ENCODE measurements at regions not wholly inside any gene's neighbourhood (a gene's known extent, or its start where the extent isn't known, plus 50 kb on each side); places are given as distances from the start of the nearest gene placed in this dataset.

DNA sequence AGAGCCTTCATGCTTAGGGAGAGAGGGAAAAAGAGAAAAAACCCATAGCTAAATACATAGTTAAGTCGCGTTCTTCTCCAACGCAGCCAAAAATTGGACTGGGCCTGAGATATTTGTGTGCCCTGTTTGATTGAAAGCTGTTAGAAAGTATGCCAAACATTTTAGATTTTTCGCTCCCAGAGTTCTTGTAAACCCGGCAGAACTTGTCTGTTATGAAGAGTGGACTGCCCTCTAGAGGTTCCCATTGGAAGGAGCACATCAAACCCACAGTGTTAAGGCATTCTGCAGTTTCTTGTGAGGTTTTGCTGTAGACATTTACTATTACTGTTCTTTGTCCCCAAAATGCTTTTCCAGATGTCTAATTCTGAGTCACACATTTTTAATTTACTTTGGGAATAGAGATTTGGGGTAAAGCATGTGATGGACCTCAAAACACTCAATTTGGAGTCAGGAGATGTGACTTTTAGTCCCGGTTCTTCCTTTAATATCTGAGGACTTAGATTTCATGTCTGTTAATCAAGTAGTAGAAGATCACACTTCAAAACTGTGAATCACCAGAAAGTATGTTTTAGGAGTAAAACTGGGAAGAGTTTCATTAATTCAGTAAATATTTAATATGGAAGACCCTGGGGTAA, 96.6 kb downstream of the PCSK1 start:
- Histone ChIP-seq H3K27ac (no peak overlapping the region), H3K27me3 (no peaks in the 10 kb centered on the region), H3K4me1 (peaks cover 0 to 10% (median 0%) of the 10 kb centered on the region in 4 donors), H3K9me3 (no peaks in the 10 kb centered on the region), H3K36me3 (no peaks in the 10 kb centered on the region), H3K4me3 (no peak overlapping the region)
- peak in 2 of 3 donors; percentile 63 to 87 for DNase-seq
- no peak for TF ChIP-seq POLR2A (IDR thresholded peaks at IDR 0.05)
- TF ChIP-seq, protein P1, sequence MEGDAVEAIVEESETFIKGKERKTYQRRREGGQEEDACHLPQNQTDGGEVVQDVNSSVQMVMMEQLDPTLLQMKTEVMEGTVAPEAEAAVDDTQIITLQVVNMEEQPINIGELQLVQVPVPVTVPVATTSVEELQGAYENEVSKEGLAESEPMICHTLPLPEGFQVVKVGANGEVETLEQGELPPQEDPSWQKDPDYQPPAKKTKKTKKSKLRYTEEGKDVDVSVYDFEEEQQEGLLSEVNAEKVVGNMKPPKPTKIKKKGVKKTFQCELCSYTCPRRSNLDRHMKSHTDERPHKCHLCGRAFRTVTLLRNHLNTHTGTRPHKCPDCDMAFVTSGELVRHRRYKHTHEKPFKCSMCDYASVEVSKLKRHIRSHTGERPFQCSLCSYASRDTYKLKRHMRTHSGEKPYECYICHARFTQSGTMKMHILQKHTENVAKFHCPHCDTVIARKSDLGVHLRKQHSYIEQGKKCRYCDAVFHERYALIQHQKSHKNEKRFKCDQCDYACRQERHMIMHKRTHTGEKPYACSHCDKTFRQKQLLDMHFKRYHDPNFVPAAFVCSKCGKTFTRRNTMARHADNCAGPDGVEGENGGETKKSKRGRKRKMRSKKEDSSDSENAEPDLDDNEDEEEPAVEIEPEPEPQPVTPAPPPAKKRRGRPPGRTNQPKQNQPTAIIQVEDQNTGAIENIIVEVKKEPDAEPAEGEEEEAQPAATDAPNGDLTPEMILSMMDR (IDR thresholded peaks at IDR 0.05), result peak; percentile 54 to 94 (median 88)

DNA sequence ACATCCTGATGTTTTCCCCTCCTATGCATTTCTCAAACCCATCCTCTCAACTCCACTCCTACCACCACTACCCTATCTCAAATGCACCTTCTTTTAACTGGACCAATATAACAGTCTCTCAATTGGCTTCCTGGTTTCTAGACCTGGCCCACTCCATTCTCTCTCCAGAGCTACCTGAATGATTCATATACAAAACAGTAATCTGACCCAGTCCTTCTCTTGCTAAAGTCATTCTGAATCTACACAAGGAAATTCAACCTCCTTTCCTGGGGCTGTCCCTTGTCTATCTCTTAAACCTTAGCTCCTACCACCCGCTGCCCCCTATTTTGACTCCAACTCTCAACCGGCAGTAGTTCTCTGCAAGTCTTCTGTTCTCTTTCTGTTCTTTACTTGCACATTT, 97.2 kb downstream of the PCSK1 start:
- DNase-seq, result no peak
- no peaks in the 10 kb centered on the region for H3K9me3 ChIP-seq
- no peaks in the 10 kb centered on the region for H3K27me3 ChIP-seq
- H3K27ac ChIP-seq, result no peak overlapping the region
- H3K4me3 ChIP-seq, result no peak overlapping the region
- TF ChIP-seq, protein P1 (IDR thresholded peaks at IDR 0.05), result no peak
- TF ChIP-seq POLR2A (IDR thresholded peaks at IDR 0.05), result no peak
- H3K4me1 ChIP-seq, result peaks cover 0 to 16% (median 0%) of the 10 kb centered on the region in 4 donors
- no peaks in the 10 kb centered on the region for H3K36me3 ChIP-seq

DNA sequence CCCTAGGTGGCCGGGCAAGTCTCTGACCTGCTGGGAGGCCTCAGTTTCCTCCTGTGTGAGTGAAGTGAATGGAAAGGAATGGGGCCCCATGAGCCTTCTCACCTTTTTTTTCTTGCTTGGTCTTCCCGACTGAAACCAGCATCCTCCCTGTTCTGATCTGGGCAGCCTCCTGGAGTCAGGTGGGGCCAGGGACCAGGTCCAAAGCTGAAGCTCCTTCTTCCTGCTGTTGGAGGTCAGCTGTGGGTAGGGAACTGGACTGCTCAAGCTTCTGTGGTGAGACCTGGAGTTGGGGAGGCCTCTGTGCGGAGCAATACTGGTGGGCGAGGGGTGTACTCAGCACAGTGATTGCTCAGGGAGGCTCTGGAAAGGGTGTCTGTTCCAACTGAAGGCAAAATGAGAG, 99.7 kb downstream of the PCSK1 start:
- H3K36me3 ChIP-seq, result no peaks in the 10 kb centered on the region
- H3K27me3 ChIP-seq, result no peaks in the 10 kb centered on the region
- H3K9me3 ChIP-seq, result no peaks in the 10 kb centered on the region
- no peak overlapping the region for H3K4me3 ChIP-seq
- no peak for DNase-seq
- H3K27ac ChIP-seq, result no peak overlapping the region
- TF ChIP-seq, protein P1 (IDR thresholded peaks at IDR 0.05), result no peak
- no peak for TF ChIP-seq POLR2A (IDR thresholded peaks at IDR 0.05)
- peaks cover 0 to 14% (median 0%) of the 10 kb centered on the region in 4 donors for H3K4me1 ChIP-seq

DNA sequence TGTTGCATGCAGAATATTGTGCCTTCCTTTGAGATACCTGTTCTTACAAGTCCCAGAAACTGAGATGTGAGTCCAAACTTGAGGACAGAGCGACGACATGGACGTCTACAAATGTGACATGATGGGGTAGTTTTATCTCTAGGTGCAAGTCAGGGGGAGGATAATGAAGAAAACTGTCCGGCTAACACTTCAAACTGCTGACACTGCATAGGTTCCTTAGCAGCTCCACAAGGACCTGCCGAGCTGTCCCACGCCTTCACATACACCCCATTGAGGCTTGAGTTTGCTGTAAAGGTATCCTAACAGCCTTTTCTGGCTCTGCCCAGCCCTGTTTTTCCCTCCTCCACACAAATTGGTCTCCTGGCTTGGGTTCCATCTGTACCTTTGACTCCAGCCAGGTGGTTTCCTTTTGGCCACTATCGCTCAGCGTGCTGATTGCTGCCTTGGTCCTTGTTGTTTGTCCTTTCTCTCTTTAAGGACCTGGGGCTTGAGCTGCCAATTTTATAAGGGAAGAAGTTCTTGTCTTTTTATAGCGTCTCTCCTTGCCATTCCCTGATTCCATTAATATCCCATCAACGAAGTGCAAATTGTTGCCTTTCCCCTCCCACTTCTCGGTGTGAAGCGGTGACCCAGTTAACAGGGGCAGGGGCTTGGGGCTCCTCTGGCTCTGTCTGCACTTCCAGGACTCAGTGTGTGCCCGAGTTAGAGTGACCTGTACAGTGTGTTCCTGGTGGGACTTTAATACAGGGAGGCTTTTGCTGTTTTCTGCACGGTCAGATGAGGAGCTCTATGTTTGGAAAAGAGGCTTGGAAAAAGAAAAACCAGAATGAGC, 100.3 kb downstream of the PCSK1 start:
- H3K4me3 ChIP-seq, result no peak overlapping the region
- DNase-seq, result peak in 1 of 3 donors; percentile 46
- H3K9me3 ChIP-seq, result no peaks in the 10 kb centered on the region
- H3K27me3 ChIP-seq, result no peaks in the 10 kb centered on the region
- no peak for TF ChIP-seq POLR2A (IDR thresholded peaks at IDR 0.05)
- TF ChIP-seq, protein P1 (IDR thresholded peaks at IDR 0.05), result no peak
- H3K27ac ChIP-seq, result no peak overlapping the region
- H3K36me3 ChIP-seq, result no peaks in the 10 kb centered on the region
- peaks cover 0 to 12% (median 0%) of the 10 kb centered on the region in 4 donors for H3K4me1 ChIP-seq

DNA sequence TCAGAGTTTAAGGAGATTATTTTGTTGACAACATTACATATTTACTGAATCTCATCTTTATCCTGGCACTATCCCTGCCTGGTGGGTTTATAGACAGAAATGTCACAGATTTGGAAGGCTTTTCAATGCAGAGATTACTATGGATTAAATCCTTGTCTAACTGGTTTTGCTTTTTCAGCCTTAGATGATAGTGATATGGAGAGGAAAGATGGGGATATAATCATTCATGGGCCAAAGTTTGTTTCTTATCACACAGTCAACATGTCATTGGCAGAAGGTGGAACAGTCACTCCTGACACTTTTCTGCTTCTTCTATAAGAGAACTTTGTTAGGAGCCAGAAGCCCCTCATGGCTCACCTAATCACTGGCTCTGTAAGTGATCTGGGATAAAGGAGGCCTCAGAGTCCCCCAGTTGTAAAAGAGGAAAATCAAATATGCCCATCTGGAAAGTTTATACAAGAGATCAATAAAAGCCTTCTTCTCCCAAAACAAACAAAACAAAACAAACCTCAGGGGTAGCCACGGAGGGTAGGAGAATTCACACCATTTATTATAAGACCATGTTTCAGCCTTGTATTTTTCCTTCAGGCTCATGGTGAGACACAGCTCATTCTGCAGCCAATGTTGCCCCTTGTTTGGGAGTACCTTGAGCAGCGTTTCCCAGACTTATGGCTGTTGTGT, 101.2 kb downstream of the PCSK1 start:
- Histone ChIP-seq H3K4me1 (peaks cover 0 to 12% (median 0%) of the 10 kb centered on the region in 4 donors), H3K4me3 (no peak overlapping the region), H3K9me3 (no peaks in the 10 kb centered on the region), H3K27ac (peak overlapping the region in 1 of 4 donors; percentile 34), H3K36me3 (no peaks in the 10 kb centered on the region), H3K27me3 (no peaks in the 10 kb centered on the region)
- TF ChIP-seq, protein P1 (IDR thresholded peaks at IDR 0.05), result no peak
- TF ChIP-seq POLR2A (IDR thresholded peaks at IDR 0.05), result no peak
- DNase-seq, result no peak
